Trophoblast cell (in vitro differentiated cells and primary cell): ENCODE measurements at regions not wholly inside any gene's neighbourhood (a gene's known extent, or its start where the extent isn't known, plus 50 kb on each side); places are given as distances from the start of the nearest gene placed in this dataset.

Experiments
- DNase-seq, 2 donors: peaks; one replicate each; pipeline ENCODE4 v3.0.0-alpha.2; 2016
- H2AFZ ChIP-seq: 2 replicates; pipeline ENCODE4 v1.6.1; 2013; ENCODE audit warnings: low read length, moderate library complexity, mild to moderate bottlenecking; ENCODE audit not compliant: insufficient read depth, poor library complexity
- H2AK5ac ChIP-seq: 2 replicates; pipeline ENCODE4 v1.6.1; 2013; ENCODE audit warnings: mild to moderate bottlenecking, low read length
- H2BK120ac ChIP-seq: 2 replicates; pipeline ENCODE4 v1.6.1; 2013; ENCODE audit warnings: low read length, mild to moderate bottlenecking, moderate library complexity; ENCODE audit not compliant: insufficient read depth, poor library complexity
- H2BK12ac ChIP-seq: 2 replicates; pipeline ENCODE4 v1.6.1; 2013; ENCODE audit warnings: mild to moderate bottlenecking, low read length, moderate library complexity
- H2BK5ac ChIP-seq: 2 replicates; pipeline ENCODE4 v1.6.1; 2013; ENCODE audit warnings: low read length, low read depth, moderate library complexity, mild to moderate bottlenecking; ENCODE audit not compliant: poor library complexity
- H3K14ac ChIP-seq: 2 replicates; pipeline ENCODE4 v1.6.1; 2013; ENCODE audit warnings: mild to moderate bottlenecking, low read length
- H3K18ac ChIP-seq: 2 replicates; pipeline ENCODE4 v1.6.1; 2013; ENCODE audit warnings: mild to moderate bottlenecking, low read length
- H3K23ac ChIP-seq: 2 replicates; pipeline ENCODE4 v1.6.1; 2013; ENCODE audit warnings: low read length
- H3K27ac ChIP-seq: 2 replicates; pipeline ENCODE4 v1.5.1; 2013; ENCODE audit warnings: low read depth, mild to moderate bottlenecking, inconsistent platforms, low read length, moderate library complexity
- H3K27me3 ChIP-seq: 2 replicates; pipeline ENCODE4 v1.6.1; 2013; ENCODE audit warnings: inconsistent platforms, mild to moderate bottlenecking, low read length, moderate library complexity; ENCODE audit not compliant: insufficient read depth
- H3K36me3 ChIP-seq, 2 experiments: 1 replicate in 1 of 2; 2 replicates in 1 of 2; pipeline ENCODE4 v1.6.1; 2013; ENCODE audit warnings: low read length in 2 of 2, mild to moderate bottlenecking in 2 of 2, moderate library complexity in 1 of 2; ENCODE audit not compliant: insufficient read depth in 2 of 2, control insufficient read depth in 1 of 2
- H3K4ac ChIP-seq: 2 replicates; pipeline ENCODE4 v1.6.1; 2013; ENCODE audit warnings: low read depth, mild to moderate bottlenecking, low read length, moderate library complexity
- H3K4me1 ChIP-seq, 2 experiments: 1 replicate in 1 of 2; 2 replicates in 1 of 2; pipeline ENCODE4 v1.6.1; 2013; ENCODE audit warnings: low read length in 2 of 2, mild to moderate bottlenecking in 2 of 2, moderate library complexity in 1 of 2; ENCODE audit not compliant: insufficient read depth in 2 of 2, control insufficient read depth in 1 of 2
- H3K4me2 ChIP-seq: 2 replicates; pipeline ENCODE4 v1.6.1; 2013; ENCODE audit warnings: inconsistent platforms, mild to moderate bottlenecking, low read length, moderate library complexity
- H3K4me3 ChIP-seq: 2 replicates; pipeline ENCODE4 v1.5.1; 2013; ENCODE audit warnings: mild to moderate bottlenecking, low read depth, low read length, inconsistent platforms
- H3K79me1 ChIP-seq: one replicate; pipeline ENCODE4 v1.6.1; 2013; ENCODE audit warnings: low read length
- H3K79me2 ChIP-seq: 2 replicates; pipeline ENCODE4 v1.6.1; 2013; ENCODE audit warnings: low read length, mild to moderate bottlenecking; ENCODE audit not compliant: control insufficient read depth, insufficient read depth, poor library complexity
- H3K9ac ChIP-seq: 2 replicates; pipeline ENCODE4 v1.6.1; 2013; ENCODE audit warnings: mild to moderate bottlenecking, low read length
- H3K9me3 ChIP-seq: 2 replicates; pipeline ENCODE4 v1.6.1; 2013; ENCODE audit warnings: low read depth, mild to moderate bottlenecking, control low read depth, inconsistent platforms, low read length; ENCODE audit not compliant: insufficient read depth
- H4K12ac ChIP-seq: 2 replicates; pipeline ENCODE4 v1.6.1; 2013; ENCODE audit warnings: low read depth, mild to moderate bottlenecking, low read length, moderate library complexity
- H4K8ac ChIP-seq: 2 replicates; pipeline ENCODE4 v1.6.1; 2013; ENCODE audit warnings: low read depth, mild to moderate bottlenecking, low read length, moderate library complexity
- H4K91ac ChIP-seq: one replicate; pipeline ENCODE4 v1.6.1; 2013; ENCODE audit warnings: low read depth, mild to moderate bottlenecking, low read length, moderate library complexity
- WGBS: extraction: QIAGEN DNeasy Blood & Tissue Kit; methylation state at CpG from one replicate; pipeline ENCODE4 v1.1.7; 2013; ENCODE audit warnings: missing lambda C conversion rate; ENCODE audit not compliant: insufficient read length, insufficient coverage; ENCODE audit errors: extremely low coverage; 5-methylcytosine and 5-hydroxymethylcytosine counted together

GRCh38 chr1:229196404-229197264 is 74.3 kb upstream of the RAB4A start:
- H3K79me2 ChIP-seq: no peaks in the 10 kb centered on the region
- H2AK5ac ChIP-seq: peak overlapping the region; percentile 76
- no peak overlapping the region for H3K4ac ChIP-seq
- no CpG with 5 or more reads among the region's 6 CpGs for WGBS
- H2BK120ac ChIP-seq: peak overlapping the region; percentile 38
- H2BK5ac ChIP-seq: no peak overlapping the region
- no peak overlapping the region for H3K18ac ChIP-seq
- no peak for DNase-seq
- H3K23ac ChIP-seq: no peak overlapping the region
- peak overlapping the region; percentile 65 for H2BK12ac ChIP-seq
- no peak overlapping the region for H3K4me3 ChIP-seq
- H3K9ac ChIP-seq: no peak overlapping the region
- H3K4me1 ChIP-seq: peaks cover 13 to 15% of the 10 kb centered on the region in 2 experiments
- no peak overlapping the region for H4K91ac ChIP-seq
- no peak overlapping the region for H3K4me2 ChIP-seq
- H3K9me3 ChIP-seq: peaks cover 2% of the 10 kb centered on the region
- no peak overlapping the region for H3K27ac ChIP-seq
- no peak overlapping the region for H3K14ac ChIP-seq
- H4K12ac ChIP-seq: no peak overlapping the region
- no peak overlapping the region for H2AFZ ChIP-seq
- no peak overlapping the region for H4K8ac ChIP-seq
- no peaks in the 10 kb centered on the region for H3K36me3 ChIP-seq
- peaks cover 11% of the 10 kb centered on the region for H3K79me1 ChIP-seq
- H3K27me3 ChIP-seq: no peaks in the 10 kb centered on the region

DNA sequence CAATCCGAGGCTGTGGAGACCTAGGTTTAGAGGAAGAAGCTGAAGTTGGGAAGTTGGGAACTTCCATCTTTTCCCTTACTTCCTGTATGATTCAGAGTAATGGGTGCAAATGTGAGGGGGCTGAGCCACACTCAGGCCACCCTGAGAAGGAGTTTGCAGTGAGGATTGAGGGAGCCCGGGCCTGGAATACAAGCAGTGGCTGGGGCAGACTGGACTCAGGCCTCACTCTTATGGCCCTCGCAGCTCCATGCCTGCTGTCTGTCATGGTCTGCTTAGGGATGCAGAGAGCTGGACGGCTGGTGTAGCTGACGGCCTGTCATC is 73.7 kb upstream of the RAB4A start:
- H3K36me3 ChIP-seq: no peaks in the 10 kb centered on the region
- WGBS: no CpG with 5 or more reads among the region's 5 CpGs
- H3K18ac ChIP-seq: no peak overlapping the region
- peaks cover 17 to 20% of the 10 kb centered on the region in 2 experiments for H3K4me1 ChIP-seq
- H3K23ac ChIP-seq: no peak overlapping the region
- DNase-seq: no peak
- peaks cover 2% of the 10 kb centered on the region for H3K9me3 ChIP-seq
- H2BK5ac ChIP-seq: no peak overlapping the region
- no peak overlapping the region for H3K9ac ChIP-seq
- no peak overlapping the region for H2BK120ac ChIP-seq
- H4K91ac ChIP-seq: no peak overlapping the region
- no peak overlapping the region for H3K4me3 ChIP-seq
- no peak overlapping the region for H4K8ac ChIP-seq
- H4K12ac ChIP-seq: no peak overlapping the region
- H2BK12ac ChIP-seq: no peak overlapping the region
- H2AK5ac ChIP-seq: no peak overlapping the region
- H3K4me2 ChIP-seq: no peak overlapping the region
- H3K79me2 ChIP-seq: no peaks in the 10 kb centered on the region
- H3K27me3 ChIP-seq: no peaks in the 10 kb centered on the region
- no peak overlapping the region for H3K27ac ChIP-seq
- H3K79me1 ChIP-seq: peaks cover 14% of the 10 kb centered on the region
- no peak overlapping the region for H3K14ac ChIP-seq
- no peak overlapping the region for H2AFZ ChIP-seq
- H3K4ac ChIP-seq: no peak overlapping the region

- Histone ChIP-seq H3K14ac (peak overlapping the region; percentile 29), H3K23ac (no peak overlapping the region), H4K91ac (peak overlapping the region; percentile 81), H3K79me2 (peaks cover 5% of the 10 kb centered on the region), H3K4me1 (peaks cover 26 to 34% of the 10 kb centered on the region in 2 experiments), H3K4me2 (peak overlapping the region; percentile 54), H2BK12ac (peak overlapping the region; percentile 19), H3K27me3 (no peaks in the 10 kb centered on the region), H3K18ac (peak overlapping the region; percentile 34), H4K8ac (peak overlapping the region; percentile 26), H3K36me3 (no peaks in the 10 kb centered on the region), H2BK120ac (peak overlapping the region; percentile 84), H3K4ac (no peak overlapping the region), H2AK5ac (no peak overlapping the region), H3K79me1 (peaks cover 24% of the 10 kb centered on the region), H3K27ac (peak overlapping the region; percentile 87), H2BK5ac (peak overlapping the region; percentile 73), H3K9ac (no peak overlapping the region), H4K12ac (no peak overlapping the region), H2AFZ (no peak overlapping the region), H3K4me3 (no peak overlapping the region), H3K9me3 (peaks cover 2% of the 10 kb centered on the region)
- DNase-seq: peak; percentile 95 to 96
- WGBS: no CpG with 5 or more reads among the region's 16 CpGs
Observed at GRCh38 chr1:229199261-229200243, 71.4 kb upstream of the RAB4A start.

GRCh38 chr1:229203030-229203751 is 67.7 kb upstream of the RAB4A start:
- Histone ChIP-seq H3K36me3 (no peaks in the 10 kb centered on the region), H2AFZ (no peak overlapping the region), H2BK12ac (no peak overlapping the region), H3K27me3 (no peaks in the 10 kb centered on the region), H3K23ac (no peak overlapping the region), H3K4me2 (peak overlapping the region; percentile 32), H3K4ac (no peak overlapping the region), H2AK5ac (no peak overlapping the region), H3K9me3 (no peaks in the 10 kb centered on the region), H4K91ac (no peak overlapping the region), H3K79me2 (peaks cover 5% of the 10 kb centered on the region), H2BK5ac (peak overlapping the region; percentile 38), H3K9ac (no peak overlapping the region), H3K18ac (no peak overlapping the region), H3K4me3 (no peak overlapping the region), H3K27ac (peak overlapping the region; percentile 80), H4K8ac (no peak overlapping the region), H4K12ac (no peak overlapping the region), H2BK120ac (no peak overlapping the region), H3K4me1 (peaks cover 36 to 53% of the 10 kb centered on the region in 2 experiments), H3K14ac (no peak overlapping the region), H3K79me1 (peaks cover 41% of the 10 kb centered on the region)
- no CpG with 5 or more reads among the region's 5 CpGs for WGBS
- peak; percentile 88 to 99 for DNase-seq
